Neural cell (in vitro differentiated cells): ENCODE measurements at regions not wholly inside any gene's neighbourhood (a gene's known extent, or its start where the extent isn't known, plus 50 kb on each side); places are given as distances from the start of the nearest gene placed in this dataset.

Source experiments
- H2AFZ ChIP-seq: fragments of 200-600, 300-800 bp; sonication (generic), shearing (Covaris generic); 2 replicates; pipeline ENCODE4 v1.6.0; 2014; ENCODE audit warnings: low read depth, mild to moderate bottlenecking, antibody characterized with exemption, low read length, moderate library complexity
- H3F3A ChIP-seq: fragments of 200-600 bp; shearing (Covaris generic); 2 replicates; pipeline ENCODE4 v1.6.1; 2016; ENCODE audit warnings: mild to moderate bottlenecking, moderate library complexity, mixed read lengths, antibody characterized with exemption, low read length; ENCODE audit not compliant: insufficient read depth, poor library complexity, severe bottlenecking
- H3K27ac ChIP-seq: fragments of 200-600, 300-800 bp; sonication (generic), shearing (Covaris generic); 2 replicates; pipeline ENCODE4 v1.5.1; 2014; ENCODE audit warnings: mild to moderate bottlenecking, low read length, moderate library complexity
- H3K27me3 ChIP-seq: fragments of 300-800, 200-600 bp; sonication (generic), shearing (Covaris generic); 2 replicates; pipeline ENCODE4 v1.6.0; 2014; ENCODE audit warnings: mild to moderate bottlenecking, low read depth, low read length, moderate library complexity; ENCODE audit not compliant: insufficient read depth
- H3K36me3 ChIP-seq: fragments of 300-800, 200-600 bp; sonication (generic), shearing (Covaris generic); 2 replicates; pipeline ENCODE4 v1.5.1; 2014; ENCODE audit warnings: mild to moderate bottlenecking, antibody characterized with exemption, low read length, moderate library complexity; ENCODE audit not compliant: insufficient read depth
- H3K4me2 ChIP-seq: fragments of 300-800, 200-600 bp; sonication (generic), shearing (Covaris generic); 2 replicates; pipeline ENCODE4 v1.6.0; 2014; ENCODE audit warnings: mild to moderate bottlenecking, low read length
- H3K4me3 ChIP-seq: fragments of 300-800, 200-600 bp; sonication (generic), shearing (Covaris generic); 2 replicates; pipeline ENCODE4 v1.5.1; 2014; ENCODE audit warnings: mild to moderate bottlenecking, low read length, moderate library complexity
- H3K79me2 ChIP-seq: fragments of 200-600 bp; shearing (Covaris generic); replicated peaks from 2 replicates; pipeline ENCODE4 v1.6.0; 2014; ENCODE audit warnings: mild to moderate bottlenecking, low read length, moderate library complexity; ENCODE audit not compliant: insufficient read depth
- H3K9ac ChIP-seq: fragments of 300-800, 200-600 bp; sonication (generic), shearing (Covaris generic); 2 replicates; pipeline ENCODE4 v1.6.1; 2016; ENCODE audit warnings: mild to moderate bottlenecking, low read length, mixed read lengths
- H3K9me2 ChIP-seq: fragments of 200-600 bp; shearing (Covaris generic); 2 replicates; pipeline ENCODE4 v1.6.1; 2016; ENCODE audit warnings: mild to moderate bottlenecking, low read length, mixed read lengths; ENCODE audit not compliant: insufficient read depth
- H3K9me3 ChIP-seq: fragments of 200-600, 300-800 bp; sonication (generic), shearing (Covaris generic); 2 replicates; pipeline ENCODE4 v1.6.1; 2016; ENCODE audit warnings: mild to moderate bottlenecking, mixed run types, low read length, moderate library complexity, mixed read lengths
- H4K20me1 ChIP-seq: fragments of 200-600 bp; shearing (Covaris generic); 2 replicates; pipeline ENCODE4 v1.6.1; 2016; ENCODE audit warnings: mild to moderate bottlenecking, mixed run types; ENCODE audit not compliant: insufficient read depth
- CTCF ChIP-seq: fragments of 450-650 bp; IDR thresholded peaks from 2 replicates; pipeline ENCODE4 v1.5.1; 2014; ENCODE audit warnings: antibody characterized with exemption, mild to moderate bottlenecking, moderate library complexity; ENCODE audit not compliant: poor library complexity, severe bottlenecking
- EP300 ChIP-seq: fragments of 450-650 bp; conservative IDR thresholded peaks from 2 replicates; pipeline ENCODE4 v1.6.1; 2014; ENCODE audit warnings: antibody characterized with exemption, mild to moderate bottlenecking, moderate library complexity; ENCODE audit not compliant: poor library complexity, severe bottlenecking
- EZH2 ChIP-seq: fragments of 200-600, 300-800 bp; shearing (Covaris generic), sonication (generic); IDR thresholded peaks from 2 replicates; pipeline ENCODE4 v1.6.1; 2014; ENCODE audit warnings: antibody characterized with exemption, low read length, borderline replicate concordance, mild to moderate bottlenecking; ENCODE audit not compliant: insufficient read depth, poor library complexity, severe bottlenecking
- MXI1 ChIP-seq: fragments of 450-650 bp; conservative IDR thresholded peaks from 2 replicates; pipeline ENCODE4 v1.6.1; 2014; ENCODE audit warnings: antibody characterized with exemption, mild to moderate bottlenecking; ENCODE audit not compliant: poor library complexity, severe bottlenecking
- POLR2AphosphoS5 ChIP-seq: IDR thresholded peaks from 2 replicates; pipeline ENCODE4 v1.6.1; 2012
- RAD21 ChIP-seq: fragments of 450-650 bp; conservative IDR thresholded peaks from 2 replicates; pipeline ENCODE4 v1.6.1; 2014; ENCODE audit warnings: antibody characterized with exemption, mild to moderate bottlenecking, moderate library complexity
- REST ChIP-seq: IDR thresholded peaks from 2 replicates; pipeline ENCODE4 v1.6.1; 2012; ENCODE audit warnings: borderline replicate concordance
- SMC3 ChIP-seq: fragments of 450-650 bp; conservative IDR thresholded peaks from 2 replicates; pipeline ENCODE4 v1.6.1; 2014; ENCODE audit warnings: antibody characterized with exemption, mild to moderate bottlenecking, moderate library complexity; ENCODE audit not compliant: poor library complexity
- TAF1 ChIP-seq: IDR thresholded peaks from 2 replicates; pipeline ENCODE4 v1.6.1; 2012; ENCODE audit warnings: low read depth

- H2AFZ ChIP-seq, result no peak overlapping the region
- H4K20me1 ChIP-seq, result no peaks in the 10 kb centered on the region
- no peak overlapping the region for H3K9ac ChIP-seq
- TF ChIP-seq POLR2AphosphoS5 (no peak), CTCF (no peak), MXI1 (no peak), TAF1 (no peak), EZH2 (no peak), EP300 (no peak), REST (no peak), RAD21 (no peak)
- H3K4me2 ChIP-seq, result no peak overlapping the region
- H3K27ac ChIP-seq, result no peak overlapping the region
- H3K9me2 ChIP-seq, result no peaks in the 10 kb centered on the region
- no peaks in the 10 kb centered on the region for H3K27me3 ChIP-seq
- no peak overlapping the region for H3K4me3 ChIP-seq
- no peaks in the 10 kb centered on the region for H3K36me3 ChIP-seq
- H3K9me3 ChIP-seq, result peaks cover 4% of the 10 kb centered on the region
- no peaks in the 10 kb centered on the region for H3F3A ChIP-seq
- H3K79me2 ChIP-seq, result no peaks in the 10 kb centered on the region
Measured at GRCh38 chr22:48331266-48331665, 1496.4 kb downstream of the BRD1 start.

GRCh38 chr22:48327721-48328120 lies 1500.0 kb downstream of the BRD1 start:
- Histone ChIP-seq H3K9me2 (no peaks in the 10 kb centered on the region), H3K4me3 (no peak overlapping the region), H3K9me3 (peaks cover 4% of the 10 kb centered on the region), H3K79me2 (no peaks in the 10 kb centered on the region), H2AFZ (no peak overlapping the region), H3F3A (no peaks in the 10 kb centered on the region), H3K36me3 (no peaks in the 10 kb centered on the region), H3K27me3 (no peaks in the 10 kb centered on the region), H4K20me1 (no peaks in the 10 kb centered on the region), H3K9ac (no peak overlapping the region), H3K27ac (no peak overlapping the region), H3K4me2 (no peak overlapping the region)
- TF ChIP-seq TAF1, result no peak
- TF ChIP-seq POLR2AphosphoS5, result no peak

- no peak overlapping the region for H3K9ac ChIP-seq
- no peaks in the 10 kb centered on the region for H3K9me3 ChIP-seq
- no peak overlapping the region for H3K4me3 ChIP-seq
- no peaks in the 10 kb centered on the region for H3K9me2 ChIP-seq
- no peak for TF ChIP-seq SMC3
- TF ChIP-seq REST, result no peak
- TF ChIP-seq MXI1, result no peak
- no peak for TF ChIP-seq POLR2AphosphoS5
- TF ChIP-seq CTCF, result no peak
- TF ChIP-seq EZH2, result no peak
- TF ChIP-seq EP300, result no peak
- H3K4me2 ChIP-seq, result no peak overlapping the region
- H3K27me3 ChIP-seq, result no peaks in the 10 kb centered on the region
- no peaks in the 10 kb centered on the region for H4K20me1 ChIP-seq
- H3K36me3 ChIP-seq, result no peaks in the 10 kb centered on the region
- no peaks in the 10 kb centered on the region for H3F3A ChIP-seq
- H3K27ac ChIP-seq, result no peak overlapping the region
- H3K79me2 ChIP-seq, result no peaks in the 10 kb centered on the region
- H2AFZ ChIP-seq, result no peak overlapping the region
Measured at GRCh38 chr22:48323746-48324145, 1503.9 kb downstream of the BRD1 start.
